NCI-H1105 treated with DMSO at 0.1 percent for 48 hours (cell line): ENCODE measurements at regions not wholly inside any gene's neighbourhood (a gene's known extent, or its start where the extent isn't known, plus 50 kb on each side); places are given as distances from the start of the nearest gene placed in this dataset.

ENCODE experiments used
- DNase-seq: peaks from one replicate; lab custom pipeline; 2025; lab: John Stamatoyannopoulos, UW

- peak; percentile 13 for DNase-seq
Measured at GRCh38 chr11:93248602-93249001, 50.8 kb upstream of the SLC36A4 start.

DNA sequence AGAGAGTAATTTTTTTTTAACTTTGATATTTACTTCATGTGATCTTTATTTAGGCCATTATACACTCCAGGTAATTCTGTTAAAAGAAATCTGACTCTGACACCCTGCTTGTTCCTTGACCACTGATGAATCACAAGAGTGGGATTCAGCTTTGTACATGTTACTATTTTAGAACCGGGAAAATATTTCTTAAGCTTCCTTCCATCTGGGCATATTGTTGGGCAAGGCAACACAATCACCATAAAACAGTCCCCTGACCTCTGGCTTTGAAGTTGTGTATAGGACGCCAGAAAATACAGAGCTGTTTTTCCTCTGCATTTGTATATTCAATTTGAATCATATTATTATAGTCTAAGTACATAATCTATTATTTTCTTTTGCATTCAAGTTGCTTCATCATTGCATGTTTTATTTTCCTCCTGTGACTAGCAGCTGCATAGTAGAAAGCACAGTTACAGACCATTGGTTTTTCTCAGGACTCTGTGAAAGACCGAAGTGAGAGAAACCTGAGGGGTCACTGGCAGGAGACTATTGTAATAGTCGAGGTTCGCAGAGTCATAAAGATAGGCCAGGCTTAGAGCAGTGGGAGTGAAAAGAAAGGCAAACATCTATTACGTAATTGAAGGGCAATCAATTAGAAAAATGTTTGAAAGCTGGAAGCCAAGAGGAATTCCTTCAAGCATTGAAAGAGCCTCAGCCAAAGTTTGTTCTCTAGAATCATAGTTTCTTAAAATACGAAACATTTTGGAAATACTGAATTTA, 51.8 kb upstream of the SLC36A4 start:
- DNase-seq = no peak

DNA sequence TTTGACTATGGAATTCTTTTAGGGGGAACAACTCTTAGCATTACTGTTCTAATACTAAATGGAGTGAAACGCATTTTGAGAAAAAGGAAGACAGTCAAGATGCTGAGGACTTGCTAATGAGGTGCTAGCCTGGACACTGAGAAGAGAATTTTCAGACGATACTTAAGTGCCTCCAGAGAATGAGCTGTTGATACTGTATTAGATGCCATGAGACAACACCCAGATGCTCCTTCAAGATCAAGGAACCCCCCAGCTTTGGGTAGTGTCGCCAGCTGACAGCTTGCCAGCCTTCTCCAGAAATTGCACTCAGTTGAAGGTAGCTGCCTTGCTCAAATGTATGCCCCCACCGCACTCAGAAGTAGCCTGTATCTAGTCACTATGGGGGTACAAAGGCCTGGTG, 52.5 kb upstream of the SLC36A4 start:
- no peak for DNase-seq

GRCh38 chr11:93251922-93252321, 54.1 kb upstream of the SLC36A4 start:
- DNase-seq = no peak

GRCh38 chr11:93253111-93253510, 55.3 kb upstream of the SLC36A4 start:
- DNase-seq = no peak

DNA sequence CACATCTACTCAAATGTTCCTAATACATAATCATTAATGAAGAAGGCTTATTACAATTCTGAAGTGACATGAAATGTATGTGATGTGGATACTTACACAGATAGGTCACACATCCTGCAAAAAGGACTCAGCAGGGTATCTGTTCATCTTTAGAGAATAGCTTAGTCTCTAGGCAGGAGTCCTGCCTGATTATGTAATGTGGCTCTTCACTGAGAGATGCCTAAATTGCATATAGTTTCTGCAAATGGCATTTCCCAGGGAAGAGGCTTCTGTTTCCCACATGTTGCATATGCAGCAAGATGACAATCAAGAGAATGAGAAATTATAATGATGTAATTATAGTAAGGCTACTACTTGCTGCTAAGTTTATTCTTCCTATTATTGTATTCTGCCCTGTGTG, 58.8 kb upstream of the SLC36A4 start:
- DNase-seq = no peak

DNA sequence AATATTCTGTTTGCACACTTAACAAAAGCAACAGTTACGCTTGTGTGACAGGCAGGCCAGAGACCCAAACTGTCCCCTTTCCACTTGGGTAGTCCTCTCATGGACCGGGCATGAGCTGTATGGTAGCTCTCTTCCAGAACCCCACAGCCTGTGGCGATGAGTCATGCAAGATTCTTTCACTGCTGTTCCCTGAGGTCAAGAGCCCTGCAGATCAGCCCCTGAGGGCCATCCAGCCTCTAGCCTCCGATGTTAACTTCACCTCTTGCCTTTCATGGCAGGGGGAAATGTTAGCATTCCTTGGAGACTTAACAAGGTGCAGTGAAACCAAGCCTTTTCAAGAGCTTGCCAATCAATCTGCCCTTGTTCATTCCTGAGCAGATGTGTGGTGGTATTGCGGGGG, 63.2 kb upstream of the DEUP1 start:
- DNase-seq = no peak

- DNase-seq = no peak
Measured at GRCh38 chr11:93268287-93269040, 62.1 kb upstream of the DEUP1 start.

DNA sequence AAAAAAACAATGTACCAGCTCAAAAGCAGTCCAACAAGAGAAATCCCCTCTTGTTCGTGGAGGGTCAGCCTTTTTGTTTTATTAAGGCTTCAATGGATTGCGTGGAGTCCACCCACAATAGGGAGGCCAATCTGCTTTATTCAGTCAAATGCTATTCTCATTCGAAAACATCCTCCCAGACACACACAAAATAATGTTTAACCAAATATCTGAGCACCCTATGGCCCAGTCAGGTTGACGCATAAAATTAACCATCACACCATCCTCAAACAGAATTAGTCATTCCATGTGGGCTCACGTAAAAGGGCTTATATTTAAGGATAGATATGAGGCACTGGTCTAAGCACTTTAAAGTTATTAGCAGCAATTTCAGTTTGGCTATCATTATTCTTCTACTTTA, 58.9 kb upstream of the DEUP1 start:
- DNase-seq = no peak

DNA sequence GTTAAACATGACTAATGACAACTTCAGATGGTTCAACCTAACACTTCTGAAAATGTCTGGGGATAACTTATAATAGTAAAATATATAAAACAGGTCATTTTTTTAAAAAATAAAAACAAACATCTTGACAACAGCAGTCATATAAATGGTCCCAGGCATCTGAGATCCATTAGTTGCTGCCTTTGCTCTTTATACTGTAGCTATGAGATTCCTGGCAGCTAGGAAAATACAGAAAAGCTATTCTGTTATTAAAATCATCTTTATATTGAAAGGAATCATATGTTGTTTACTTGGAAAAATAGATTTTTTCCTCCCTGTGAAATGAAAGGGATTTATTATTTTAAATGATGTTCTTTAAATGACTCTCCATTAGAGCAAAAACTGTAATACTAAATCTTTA, 55.7 kb upstream of the DEUP1 start:
- DNase-seq = no peak

- DNase-seq = no peak
Measured at GRCh38 chr11:93278976-93279375, 51.6 kb upstream of the DEUP1 start.

DNA sequence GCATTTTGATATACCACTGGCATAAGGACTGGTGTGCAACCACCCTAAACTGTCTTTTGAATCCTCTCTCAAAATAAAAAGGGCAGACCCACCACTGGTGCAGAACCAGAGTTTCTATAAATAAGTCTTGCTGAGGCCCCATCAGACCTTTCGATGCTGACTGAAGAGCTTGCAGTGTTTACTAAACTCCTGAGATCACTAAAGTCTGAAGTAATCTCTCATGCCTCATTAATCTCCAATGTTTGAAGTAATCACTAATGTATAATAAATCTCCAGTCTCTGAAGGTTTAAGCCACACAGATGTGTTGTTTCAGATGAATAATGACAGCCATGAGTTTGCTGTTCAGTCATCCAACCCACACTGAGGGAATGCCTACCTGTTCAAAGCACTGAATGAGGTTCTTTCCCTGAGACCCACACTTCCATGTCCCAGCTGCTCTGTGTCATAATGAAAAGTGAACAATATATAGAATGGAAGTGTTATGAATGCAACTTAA, 50.6 kb upstream of the DEUP1 start:
- DNase-seq = peak; percentile 80
